ENCODE measurements at regions not wholly inside any gene's neighbourhood (a gene's known extent, or its start where the extent isn't known, plus 50 kb on each side); places are given as distances from the start of the nearest gene placed in this dataset.

- no peak for DNase-seq
- Histone ChIP-seq H4K20me1 (ENCODE audit: insufficient read depth) (no peaks in the 10 kb centered on the region), H3K36me3 (replicated peaks in 1 of 2; ENCODE audit: control insufficient read depth in 1 of 2, insufficient read depth in 2 of 2, low read length in 1 of 2) (no peaks in the 10 kb centered on the region), H3K27me3 (ENCODE audit: insufficient read depth) (no peaks in the 10 kb centered on the region), H3K79me2 (ENCODE audit: insufficient read depth) (no peaks in the 10 kb centered on the region), H3K9me2 (no peaks in the 10 kb centered on the region), H3K27ac (ENCODE audit: low read depth in 2 of 2, low read length in 1 of 2) (no peak overlapping the region), H2AFZ (ENCODE audit: low read depth) (no peak overlapping the region), H3K4me3 (ENCODE audit: low read depth in 2 of 2, low read length in 1 of 2) (no peak overlapping the region), H3K9ac (no peak overlapping the region), H3K9me3 (no peaks in the 10 kb centered on the region), H3K4me1 (ENCODE audit: control insufficient read depth in 1 of 2, insufficient read depth in 2 of 2, low read depth in 1 of 2, low read length in 1 of 2) (peaks cover 0 to 9% of the 10 kb centered on the region in 2 experiments; a peak in 1 of 4 replicates), H3F3A (replicated peaks; ENCODE audit: insufficient read depth) (no peaks in the 10 kb centered on the region), H3K4me2 (no peak overlapping the region)
- ChIA-PET CTCF (no interaction called here), POLR2A (no interaction called here)
- no peak for TF ChIP-seq USF1 (IDR thresholded peaks at IDR 0.05; ENCODE audit: borderline replicate concordance, low read depth)
- WGBS (ENCODE audit: low lambda C conversion rate): 62% methylated on average over 10 of the region's 10 CpGs
These were observed 52.4 kb upstream of the CDC42BPA start for GRCh38 chr1:227370533-227371254.

- Histone ChIP-seq H3K27me3 (ENCODE audit: insufficient read depth) (no peaks in the 10 kb centered on the region), H3K27ac (ENCODE audit: low read depth in 2 of 2, low read length in 1 of 2) (no peak overlapping the region), H3K4me3 (ENCODE audit: low read depth in 2 of 2, low read length in 1 of 2) (no peak overlapping the region), H3K9me2 (no peaks in the 10 kb centered on the region), H3K9ac (no peak overlapping the region), H3F3A (replicated peaks; ENCODE audit: insufficient read depth) (no peaks in the 10 kb centered on the region), H4K20me1 (ENCODE audit: insufficient read depth) (no peaks in the 10 kb centered on the region), H2AFZ (ENCODE audit: low read depth) (no peak overlapping the region), H3K4me1 (ENCODE audit: control insufficient read depth in 1 of 2, insufficient read depth in 2 of 2, low read depth in 1 of 2, low read length in 1 of 2) (peaks cover 0 to 9% of the 10 kb centered on the region in 2 experiments; a peak in 1 of 4 replicates), H3K9me3 (no peaks in the 10 kb centered on the region), H3K4me2 (no peak overlapping the region), H3K36me3 (replicated peaks in 1 of 2; ENCODE audit: control insufficient read depth in 1 of 2, insufficient read depth in 2 of 2, low read length in 1 of 2) (no peaks in the 10 kb centered on the region), H3K79me2 (ENCODE audit: insufficient read depth) (no peaks in the 10 kb centered on the region)
- TF ChIP-seq POLR2AphosphoS5 (IDR thresholded peaks at IDR 0.05; ENCODE audit: low read depth, low read length) (no peak), TAF1 (IDR thresholded peaks at IDR 0.05; ENCODE audit: borderline replicate concordance, low read depth, low read length) (no peak), FOSL2 (IDR thresholded peaks at IDR 0.05; ENCODE audit: borderline replicate concordance, low read depth) (no peak), SIN3A (IDR thresholded peaks at IDR 0.05; ENCODE audit: borderline replicate concordance, low read depth, low read length) (no peak), MXI1 (IDR thresholded peaks at IDR 0.05; ENCODE audit: low read depth, low read length) (no peak), ZBTB33 (IDR thresholded peaks at IDR 0.05; ENCODE audit: borderline replicate concordance, low read depth) (no peak), CTCF (IDR thresholded peaks at IDR 0.05) (no peak), FOXJ3 (CRISPR knock-in tag; IDR thresholded peaks at IDR 0.05) (no peak)
- ChIA-PET POLR2A (no interaction called here), CTCF (no interaction called here)
- WGBS (ENCODE audit: low lambda C conversion rate): 59% methylated on average over 6 of the region's 6 CpGs
- DNase-seq: no peak
These were observed 50.9 kb upstream of the CDC42BPA start for GRCh38 chr1:227369102-227369760.

Small RNA genes lying in the stretch of these regions (small RNA-seq; reads per million reads assigned to genes)
- gene AL451054.2 (0 reads per million in 7 experiments), gene BTF3P9 (0 reads per million in 7 experiments)
